ENCODE measurements at regions not wholly inside any gene's neighbourhood (a gene's known extent, or its start where the extent isn't known, plus 50 kb on each side); places are given as distances from the start of the nearest gene placed in this dataset.

DNA sequence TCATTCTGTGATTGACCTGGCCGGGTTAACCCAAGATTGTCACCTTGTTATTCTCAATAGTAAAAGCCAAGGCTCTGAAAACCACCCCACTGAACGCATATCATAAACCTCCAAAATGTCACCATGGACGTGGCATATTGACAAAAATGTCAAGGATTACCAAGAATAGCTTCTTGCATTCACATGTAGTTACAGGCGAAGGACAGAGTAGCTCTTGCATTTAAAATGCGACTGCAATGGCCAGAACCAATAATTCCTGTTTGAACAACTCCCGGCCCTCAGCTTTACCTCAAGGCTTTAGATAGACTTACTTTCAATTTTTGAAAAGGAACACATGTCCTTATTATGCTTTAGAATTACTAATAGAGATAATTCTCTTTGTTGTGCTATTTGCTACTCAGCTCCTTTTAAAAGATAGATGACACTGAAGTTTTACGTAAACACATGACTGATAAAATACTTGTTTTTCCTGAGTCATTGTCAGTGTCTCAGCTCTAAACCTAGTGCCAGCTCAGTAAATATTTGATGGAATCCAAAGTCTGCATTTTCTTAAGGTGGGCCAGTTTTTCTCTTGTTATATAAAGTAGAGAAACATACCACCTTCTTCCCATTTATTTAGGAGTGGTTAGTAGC lies 66.3 kb downstream of the CLDN34 start:
- Histone ChIP-seq H3K27ac (ENCODE audit: insufficient read depth, low read length, poor library complexity, severe bottlenecking) (no peak overlapping the region), H3K27me3 (replicated peaks; ENCODE audit: control insufficient read depth, insufficient read depth, low read length, poor library complexity, severe bottlenecking) (no peaks in the 10 kb centered on the region), H3K4me3 (ENCODE audit: insufficient read depth, low read depth, low read length, poor library complexity, severe bottlenecking) (no peak overlapping the region), H3K4me1 (ENCODE audit: control insufficient read depth, insufficient read depth, low read length, poor library complexity, severe bottlenecking) (no peaks in the 10 kb centered on the region), H3K9me3 (ENCODE audit: control insufficient read depth, low read length) (no peaks in the 10 kb centered on the region), H3K36me3 (ENCODE audit: control insufficient read depth, insufficient read depth, low read length) (no peaks in the 10 kb centered on the region)
- no peak for DNase-seq

DNA sequence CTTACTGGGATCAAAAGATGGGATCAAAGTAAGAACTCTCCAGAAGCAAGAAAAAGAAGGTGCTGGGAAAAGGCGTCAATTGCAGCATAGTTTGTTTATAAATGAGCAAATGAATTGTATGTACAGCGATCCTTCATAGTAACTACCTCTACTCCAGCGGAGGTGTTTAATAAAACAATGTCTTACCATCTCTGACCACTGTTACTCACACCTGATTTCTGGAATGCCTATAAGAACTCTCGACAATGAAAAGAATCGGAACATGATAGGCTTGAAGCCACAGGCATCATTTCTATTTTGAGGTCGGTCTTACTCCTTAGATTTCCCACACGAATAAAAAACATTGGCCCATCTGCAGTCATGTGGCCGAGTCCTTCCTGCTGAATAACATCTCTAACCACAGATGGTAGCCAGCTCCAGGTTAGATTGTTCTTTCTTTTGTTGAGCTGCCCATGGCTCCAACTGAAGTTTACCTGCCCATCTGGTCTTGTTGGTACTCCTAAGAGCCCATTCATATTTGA lies 67.6 kb downstream of the CLDN34 start:
- Histone ChIP-seq H3K9me3 (ENCODE audit: control insufficient read depth, low read length) (no peaks in the 10 kb centered on the region), H3K36me3 (ENCODE audit: control insufficient read depth, insufficient read depth, low read length) (no peaks in the 10 kb centered on the region), H3K27me3 (replicated peaks; ENCODE audit: control insufficient read depth, insufficient read depth, low read length, poor library complexity, severe bottlenecking) (no peaks in the 10 kb centered on the region), H3K4me3 (ENCODE audit: insufficient read depth, low read depth, low read length, poor library complexity, severe bottlenecking) (no peak overlapping the region), H3K27ac (ENCODE audit: insufficient read depth, low read length, poor library complexity, severe bottlenecking) (no peak overlapping the region), H3K4me1 (ENCODE audit: control insufficient read depth, insufficient read depth, low read length, poor library complexity, severe bottlenecking) (no peaks in the 10 kb centered on the region)
- no peak for DNase-seq

DNA sequence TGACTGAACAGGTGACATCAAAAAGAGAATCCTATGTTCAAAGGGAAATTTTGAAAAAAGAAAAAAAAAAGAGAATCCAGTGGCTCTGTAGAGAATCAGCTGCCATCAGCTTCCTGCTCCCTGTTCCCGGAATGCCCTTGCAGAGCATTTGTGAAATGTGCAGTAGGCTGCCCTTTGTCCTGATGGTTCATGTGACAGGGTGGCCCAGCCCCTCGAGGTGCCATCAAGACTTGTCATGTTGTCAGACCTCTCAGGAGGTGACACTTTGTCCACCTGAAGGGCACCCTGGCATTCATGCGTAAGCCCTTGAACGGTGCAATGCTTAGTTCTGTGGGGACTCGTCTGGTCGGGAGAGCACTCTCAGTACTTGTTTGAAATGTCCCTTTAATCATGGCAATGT lies 71.4 kb downstream of the CLDN34 start:
- DNase-seq, result no peak
- Histone ChIP-seq H3K36me3 (ENCODE audit: control insufficient read depth, insufficient read depth, low read length) (no peaks in the 10 kb centered on the region), H3K9me3 (ENCODE audit: control insufficient read depth, low read length) (no peaks in the 10 kb centered on the region), H3K27ac (ENCODE audit: insufficient read depth, low read length, poor library complexity, severe bottlenecking) (no peak overlapping the region), H3K4me3 (ENCODE audit: insufficient read depth, low read depth, low read length, poor library complexity, severe bottlenecking) (no peak overlapping the region), H3K4me1 (ENCODE audit: control insufficient read depth, insufficient read depth, low read length, poor library complexity, severe bottlenecking) (no peaks in the 10 kb centered on the region), H3K27me3 (replicated peaks; ENCODE audit: control insufficient read depth, insufficient read depth, low read length, poor library complexity, severe bottlenecking) (no peaks in the 10 kb centered on the region)

DNA sequence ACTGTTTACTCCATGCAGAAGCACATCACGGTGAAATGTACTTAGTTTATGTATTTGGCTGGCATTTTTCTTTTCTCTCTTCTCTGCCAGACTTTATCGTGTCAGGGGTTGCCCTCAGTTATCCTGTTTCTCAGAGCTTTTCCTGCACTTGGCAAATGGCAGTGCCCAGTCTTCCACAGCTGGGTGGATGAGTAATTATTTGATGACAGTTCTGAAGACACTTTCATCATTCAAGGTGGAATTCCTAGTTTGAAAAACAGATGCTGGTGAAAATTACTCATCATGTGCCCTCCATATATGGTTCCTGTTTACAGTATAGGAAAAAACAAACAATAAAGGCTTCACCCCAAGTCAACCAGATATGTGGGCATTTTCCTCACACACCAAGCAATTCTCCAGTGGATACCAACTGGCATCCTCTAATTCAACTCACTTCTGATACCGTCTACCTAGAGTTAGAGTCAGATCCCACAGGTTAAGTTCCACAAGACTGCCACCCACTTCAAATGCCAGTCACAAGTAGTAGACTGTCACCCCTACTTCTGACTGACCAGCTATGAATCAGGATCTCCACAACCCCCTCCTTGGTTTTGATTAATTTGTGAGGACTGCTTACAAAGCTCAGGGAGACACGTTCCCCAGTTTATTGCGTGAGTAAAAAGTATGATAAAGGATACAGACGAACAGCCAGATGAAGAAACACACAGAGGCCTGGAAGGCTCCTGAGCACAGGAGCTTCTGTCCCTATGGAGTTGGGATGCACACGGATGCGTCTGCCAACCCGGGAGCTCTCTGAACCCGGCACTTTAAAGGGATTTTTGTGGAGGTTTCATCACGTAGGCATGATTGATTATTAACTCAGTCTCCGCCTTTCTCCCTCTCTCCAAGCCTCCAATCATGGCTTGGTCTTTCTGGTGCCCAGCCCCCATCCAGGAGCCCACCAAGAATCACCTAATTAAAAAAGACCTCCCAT lies 72.9 kb downstream of the CLDN34 start:
- H3K4me1 ChIP-seq (ENCODE audit: control insufficient read depth, insufficient read depth, low read length, poor library complexity, severe bottlenecking), result no peaks in the 10 kb centered on the region
- H3K27ac ChIP-seq (ENCODE audit: insufficient read depth, low read length, poor library complexity, severe bottlenecking), result no peak overlapping the region
- H3K27me3 ChIP-seq (replicated peaks; ENCODE audit: control insufficient read depth, insufficient read depth, low read length, poor library complexity, severe bottlenecking), result no peaks in the 10 kb centered on the region
- H3K4me3 ChIP-seq (ENCODE audit: insufficient read depth, low read depth, low read length, poor library complexity, severe bottlenecking), result no peak overlapping the region
- no peaks in the 10 kb centered on the region for H3K36me3 ChIP-seq (ENCODE audit: control insufficient read depth, insufficient read depth, low read length)
- H3K9me3 ChIP-seq (ENCODE audit: control insufficient read depth, low read length), result no peaks in the 10 kb centered on the region
- DNase-seq, result no peak

DNA sequence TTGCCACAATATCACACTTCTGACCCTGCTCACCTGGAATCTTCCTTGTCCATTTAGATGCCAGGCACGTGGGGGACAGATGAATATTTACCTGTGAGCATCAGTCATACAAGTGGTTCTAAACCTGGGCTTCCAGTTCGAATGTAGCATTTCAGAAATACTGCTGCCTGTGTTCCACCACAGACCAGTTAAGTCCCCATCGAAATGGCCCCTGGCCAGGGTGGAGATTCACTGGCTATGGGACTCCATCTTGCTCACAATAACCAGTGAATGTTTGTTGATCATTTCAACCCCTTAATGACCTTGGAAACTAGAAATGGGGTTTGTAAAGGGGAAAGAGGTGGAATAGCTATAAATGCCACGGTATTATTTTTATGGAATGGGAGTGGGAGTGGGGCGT lies 73.8 kb downstream of the CLDN34 start:
- H3K4me3 ChIP-seq (ENCODE audit: insufficient read depth, low read depth, low read length, poor library complexity, severe bottlenecking), result no peak overlapping the region
- no peaks in the 10 kb centered on the region for H3K9me3 ChIP-seq (ENCODE audit: control insufficient read depth, low read length)
- no peaks in the 10 kb centered on the region for H3K4me1 ChIP-seq (ENCODE audit: control insufficient read depth, insufficient read depth, low read length, poor library complexity, severe bottlenecking)
- H3K36me3 ChIP-seq (ENCODE audit: control insufficient read depth, insufficient read depth, low read length), result no peaks in the 10 kb centered on the region
- no peak for DNase-seq
- H3K27me3 ChIP-seq (replicated peaks; ENCODE audit: control insufficient read depth, insufficient read depth, low read length, poor library complexity, severe bottlenecking), result no peaks in the 10 kb centered on the region
- H3K27ac ChIP-seq (ENCODE audit: insufficient read depth, low read length, poor library complexity, severe bottlenecking), result no peak overlapping the region

DNA sequence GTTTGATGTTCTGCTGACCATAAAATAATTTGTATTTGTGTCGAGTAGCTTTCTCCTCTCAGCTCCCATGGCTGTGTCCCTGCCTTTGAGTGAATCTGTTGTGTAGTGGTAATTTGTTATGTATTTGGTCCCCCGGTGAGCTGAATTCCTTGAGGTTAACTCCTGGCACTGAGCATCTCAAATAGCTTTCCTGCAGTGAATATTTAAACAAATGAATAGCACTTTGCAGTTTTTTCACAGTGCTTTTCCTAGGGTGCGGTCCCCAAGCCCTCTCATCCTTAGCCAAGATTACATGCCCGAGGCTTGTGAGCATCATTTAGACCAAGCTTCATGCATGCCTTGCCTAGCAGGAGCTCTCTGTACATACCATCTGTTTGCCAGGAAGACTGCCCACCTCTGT lies 74.2 kb downstream of the CLDN34 start:
- no peaks in the 10 kb centered on the region for H3K9me3 ChIP-seq (ENCODE audit: control insufficient read depth, low read length)
- no peak overlapping the region for H3K4me3 ChIP-seq (ENCODE audit: insufficient read depth, low read depth, low read length, poor library complexity, severe bottlenecking)
- H3K4me1 ChIP-seq (ENCODE audit: control insufficient read depth, insufficient read depth, low read length, poor library complexity, severe bottlenecking), result no peaks in the 10 kb centered on the region
- no peak overlapping the region for H3K27ac ChIP-seq (ENCODE audit: insufficient read depth, low read length, poor library complexity, severe bottlenecking)
- DNase-seq, result no peak
- H3K27me3 ChIP-seq (replicated peaks; ENCODE audit: control insufficient read depth, insufficient read depth, low read length, poor library complexity, severe bottlenecking), result no peaks in the 10 kb centered on the region
- no peaks in the 10 kb centered on the region for H3K36me3 ChIP-seq (ENCODE audit: control insufficient read depth, insufficient read depth, low read length)

DNA sequence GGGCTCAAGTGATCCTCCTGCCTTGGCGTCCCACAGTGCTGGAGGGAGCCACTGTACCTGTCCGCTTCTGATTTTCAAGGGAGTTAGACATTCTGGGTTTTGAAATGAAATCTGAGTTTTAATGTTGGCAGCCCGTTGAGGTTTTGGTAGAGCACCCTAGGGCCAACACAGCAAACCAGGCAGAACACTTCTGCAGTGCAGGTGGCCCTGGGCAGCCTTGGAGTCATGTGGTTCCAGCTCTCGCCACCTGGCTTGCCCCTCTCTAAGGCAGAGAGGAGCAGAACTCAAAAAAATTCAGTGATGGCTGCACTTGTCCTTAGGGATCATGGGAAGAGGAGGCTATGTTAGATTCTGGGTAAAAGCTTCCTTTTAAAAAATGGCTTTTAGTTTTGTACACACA lies 74.9 kb downstream of the CLDN34 start:
- H3K27ac ChIP-seq (ENCODE audit: insufficient read depth, low read length, poor library complexity, severe bottlenecking), result no peak overlapping the region
- H3K9me3 ChIP-seq (ENCODE audit: control insufficient read depth, low read length), result no peaks in the 10 kb centered on the region
- DNase-seq, result no peak
- no peak overlapping the region for H3K4me3 ChIP-seq (ENCODE audit: insufficient read depth, low read depth, low read length, poor library complexity, severe bottlenecking)
- H3K36me3 ChIP-seq (ENCODE audit: control insufficient read depth, insufficient read depth, low read length), result no peaks in the 10 kb centered on the region
- H3K27me3 ChIP-seq (replicated peaks; ENCODE audit: control insufficient read depth, insufficient read depth, low read length, poor library complexity, severe bottlenecking), result no peaks in the 10 kb centered on the region
- no peaks in the 10 kb centered on the region for H3K4me1 ChIP-seq (ENCODE audit: control insufficient read depth, insufficient read depth, low read length, poor library complexity, severe bottlenecking)

DNA sequence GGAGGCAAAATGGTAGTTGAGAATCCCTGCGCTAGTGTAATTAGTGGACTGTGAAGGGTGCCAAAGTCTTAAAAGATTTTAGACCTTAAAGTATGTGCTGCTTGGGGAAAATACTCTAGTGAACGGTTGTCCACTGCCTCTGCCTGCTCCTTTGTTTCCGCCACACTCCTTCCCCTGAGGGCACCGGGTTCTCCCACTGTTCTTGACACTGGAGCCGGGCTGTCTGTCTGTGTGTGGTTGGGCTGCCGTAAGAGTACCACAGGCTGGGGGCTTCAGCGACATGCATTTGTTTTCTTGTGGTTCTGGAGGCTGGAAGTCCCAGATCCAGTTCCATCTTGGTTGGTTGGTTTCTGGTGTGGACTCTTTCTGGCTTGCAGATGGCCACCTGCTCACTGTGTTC lies 76.2 kb downstream of the CLDN34 start:
- DNase-seq, result no peak
- no peaks in the 10 kb centered on the region for H3K4me1 ChIP-seq (ENCODE audit: control insufficient read depth, insufficient read depth, low read length, poor library complexity, severe bottlenecking)
- H3K4me3 ChIP-seq (ENCODE audit: insufficient read depth, low read depth, low read length, poor library complexity, severe bottlenecking), result no peak overlapping the region
- no peaks in the 10 kb centered on the region for H3K36me3 ChIP-seq (ENCODE audit: control insufficient read depth, insufficient read depth, low read length)
- H3K27me3 ChIP-seq (replicated peaks; ENCODE audit: control insufficient read depth, insufficient read depth, low read length, poor library complexity, severe bottlenecking), result no peaks in the 10 kb centered on the region
- H3K27ac ChIP-seq (ENCODE audit: insufficient read depth, low read length, poor library complexity, severe bottlenecking), result no peak overlapping the region
- H3K9me3 ChIP-seq (ENCODE audit: control insufficient read depth, low read length), result no peaks in the 10 kb centered on the region

DNA sequence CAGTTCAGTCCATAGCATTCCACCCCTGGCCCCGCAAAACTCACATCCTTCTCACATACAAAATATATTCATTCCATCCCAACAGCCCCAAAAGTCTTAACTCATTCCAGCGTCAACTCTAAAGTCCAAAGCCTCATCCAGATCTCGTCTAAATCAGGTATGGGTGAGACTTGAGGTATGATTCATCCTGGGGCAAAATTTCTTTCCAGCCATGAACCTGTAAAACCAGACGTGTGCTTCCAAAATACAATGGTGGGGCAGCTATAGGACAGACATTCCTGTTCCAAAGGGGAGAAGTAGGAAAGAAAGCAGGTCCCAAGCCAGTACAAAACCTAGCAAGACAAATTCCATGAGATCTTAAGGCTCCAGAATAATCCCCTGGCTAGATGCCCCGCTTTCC lies 76.9 kb downstream of the CLDN34 start:
- Histone ChIP-seq H3K4me1 (ENCODE audit: control insufficient read depth, insufficient read depth, low read length, poor library complexity, severe bottlenecking) (no peaks in the 10 kb centered on the region), H3K27me3 (replicated peaks; ENCODE audit: control insufficient read depth, insufficient read depth, low read length, poor library complexity, severe bottlenecking) (no peaks in the 10 kb centered on the region), H3K36me3 (ENCODE audit: control insufficient read depth, insufficient read depth, low read length) (no peaks in the 10 kb centered on the region), H3K27ac (ENCODE audit: insufficient read depth, low read length, poor library complexity, severe bottlenecking) (no peak overlapping the region), H3K4me3 (ENCODE audit: insufficient read depth, low read depth, low read length, poor library complexity, severe bottlenecking) (no peak overlapping the region), H3K9me3 (ENCODE audit: control insufficient read depth, low read length) (no peaks in the 10 kb centered on the region)
- DNase-seq, result no peak

DNA sequence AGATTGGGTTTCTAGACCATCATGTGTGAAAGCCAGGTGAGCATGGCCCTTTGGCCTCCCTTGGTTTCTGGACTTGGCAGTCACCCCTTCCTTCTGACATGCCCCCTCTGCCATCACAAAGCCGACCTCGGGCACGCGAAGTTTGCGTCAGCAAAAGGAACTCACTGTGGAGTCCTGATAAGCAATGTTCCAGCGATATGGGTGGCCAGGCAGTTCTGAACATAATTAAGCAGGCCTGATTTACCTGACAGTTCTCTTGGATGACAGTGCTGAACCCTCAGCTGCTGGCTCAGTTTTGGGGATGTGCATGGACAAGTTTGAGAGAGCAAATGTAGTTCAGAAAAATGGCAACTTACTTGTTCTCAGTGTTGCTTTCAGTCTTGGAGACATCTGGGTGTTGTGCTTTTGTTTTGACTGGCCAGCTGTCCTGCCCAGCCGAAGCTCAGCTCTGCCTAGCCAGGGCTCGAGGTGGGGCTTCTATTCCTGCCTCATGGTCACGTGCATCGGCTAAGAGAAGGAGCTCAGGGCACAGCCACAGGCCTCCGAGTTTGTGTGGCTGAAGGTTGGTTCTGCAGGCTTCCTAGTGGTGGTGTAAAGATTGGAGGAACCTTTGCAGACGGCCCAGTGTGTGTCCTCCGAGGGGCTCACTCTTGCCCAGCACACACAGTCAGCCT lies 78.3 kb downstream of the CLDN34 start:
- Histone ChIP-seq H3K27ac (ENCODE audit: insufficient read depth, low read length, poor library complexity, severe bottlenecking) (no peak overlapping the region), H3K4me3 (ENCODE audit: insufficient read depth, low read depth, low read length, poor library complexity, severe bottlenecking) (no peak overlapping the region), H3K27me3 (replicated peaks; ENCODE audit: control insufficient read depth, insufficient read depth, low read length, poor library complexity, severe bottlenecking) (no peaks in the 10 kb centered on the region), H3K4me1 (ENCODE audit: control insufficient read depth, insufficient read depth, low read length, poor library complexity, severe bottlenecking) (no peaks in the 10 kb centered on the region), H3K9me3 (ENCODE audit: control insufficient read depth, low read length) (no peaks in the 10 kb centered on the region), H3K36me3 (ENCODE audit: control insufficient read depth, insufficient read depth, low read length) (no peaks in the 10 kb centered on the region)
- no peak for DNase-seq

All from effector memory CD4-positive, alpha-beta T cell (primary cell).